ENCODE measurements at regions not wholly inside any gene's neighbourhood (a gene's known extent, or its start where the extent isn't known, plus 50 kb on each side); places are given as distances from the start of the nearest gene placed in this dataset.

- DNase-seq: no peak
- H3K27ac ChIP-seq (ENCODE audit: low read length in 2 of 2): no peak overlapping the region
- 93% methylated on average over 2 of the region's 3 CpGs for WGBS (ENCODE audit: insufficient coverage)
- no peaks in the 10 kb centered on the region for H3K9me3 Mint-ChIP-seq (ENCODE audit: insufficient read depth)
- ChIA-PET CTCF (no interaction called here), POLR2A (no interaction called here)
- H2AFZ ChIP-seq (ENCODE audit: insufficient read depth, low read depth, low read length, poor library complexity, severe bottlenecking): no peak overlapping the region
- no peaks in the 10 kb centered on the region for H3K79me2 ChIP-seq (ENCODE audit: control insufficient read depth, insufficient read depth, low read length)
- peaks cover under 1% of the 10 kb centered on the region for H3K27me3 Mint-ChIP-seq
- TF ChIP-seq EZH2 (IDR thresholded peaks at IDR 0.05; ENCODE audit: borderline replicate concordance, insufficient read depth, low read depth, low read length, poor library complexity, severe bottlenecking): no peak
- no peaks in the 10 kb centered on the region for H3K4me1 Mint-ChIP-seq
- no peak overlapping the region for H3K4me2 ChIP-seq (replicated peaks; ENCODE audit: low read depth, low read length, poor library complexity, severe bottlenecking)
- H3K36me3 ChIP-seq (replicated peaks in 1 of 2; ENCODE audit: control extremely low read depth in 1 of 2, control insufficient read depth in 1 of 2, extremely low read depth in 1 of 2, insufficient read depth in 2 of 2, low read length in 1 of 2): no peaks in the 10 kb centered on the region
- no peaks in the 10 kb centered on the region for H4K20me1 ChIP-seq (ENCODE audit: control insufficient read depth, insufficient read depth, low read length, poor library complexity, severe bottlenecking)
- intact Hi-C loops (cut with micrococcal nuclease): no loop called here
- ATAC-seq (ENCODE audit: low read depth): no peak
- peaks cover 0 to 3% (median 0%) of the 10 kb centered on the region in 3 donors for H3K9me3 ChIP-seq (ENCODE audit: control extremely low read depth in 1 of 3, control insufficient read depth in 2 of 3, insufficient read depth in 1 of 3, low read length in 2 of 3)
- no peak overlapping the region for H3K4me3 Mint-ChIP-seq
- H3K9ac ChIP-seq (ENCODE audit: low read length): no peak overlapping the region
- no peak overlapping the region for H3K27ac Mint-ChIP-seq
- H3K4me3 ChIP-seq (ENCODE audit: control extremely low read depth in 1 of 5, extremely low read depth in 1 of 5, insufficient read depth in 1 of 5, low read depth in 2 of 5, low read length in 4 of 5): no peak overlapping the region
- H3K27me3 ChIP-seq (replicated peaks in 1 of 4; ENCODE audit: control extremely low read depth in 1 of 4, control insufficient read depth in 3 of 4, insufficient read depth in 4 of 4, low read length in 3 of 4): peaks cover 0 to 3% (median 0%) of the 10 kb centered on the region in 4 experiments
- no peaks in the 10 kb centered on the region for H3K4me1 ChIP-seq (ENCODE audit: control insufficient read depth in 2 of 2, insufficient read depth in 2 of 2, low read length in 2 of 2)
These were observed 358.3 kb downstream of the HLX start for GRCh38 chr1:221237587-221237986.

- Mint-ChIP-seq H3K4me3 (no peak overlapping the region), H3K4me1 (no peaks in the 10 kb centered on the region), H3K27me3 (peaks cover 3% of the 10 kb centered on the region), H3K9me3 (ENCODE audit: insufficient read depth) (no peaks in the 10 kb centered on the region), H3K27ac (no peak overlapping the region)
- peaks cover 0 to 3% (median 0%) of the 10 kb centered on the region in 4 experiments for H3K27me3 ChIP-seq (replicated peaks in 1 of 4; ENCODE audit: control extremely low read depth in 1 of 4, control insufficient read depth in 3 of 4, insufficient read depth in 4 of 4, low read length in 3 of 4)
- H3K27ac ChIP-seq (ENCODE audit: low read length in 2 of 2): no peak overlapping the region
- no peak overlapping the region for H2AFZ ChIP-seq (ENCODE audit: insufficient read depth, low read depth, low read length, poor library complexity, severe bottlenecking)
- H4K20me1 ChIP-seq (ENCODE audit: control insufficient read depth, insufficient read depth, low read length, poor library complexity, severe bottlenecking): no peaks in the 10 kb centered on the region
- 83% methylated on average over 1 of the region's 4 CpGs for WGBS (ENCODE audit: insufficient coverage)
- H3K4me2 ChIP-seq (replicated peaks; ENCODE audit: low read depth, low read length, poor library complexity, severe bottlenecking): no peak overlapping the region
- DNase-seq (no peak), ATAC-seq (ENCODE audit: low read depth) (no peak)
- H3K36me3 ChIP-seq (replicated peaks in 1 of 2; ENCODE audit: control extremely low read depth in 1 of 2, control insufficient read depth in 1 of 2, extremely low read depth in 1 of 2, insufficient read depth in 2 of 2, low read length in 1 of 2): no peaks in the 10 kb centered on the region
- TF ChIP-seq EZH2 (IDR thresholded peaks at IDR 0.05; ENCODE audit: borderline replicate concordance, insufficient read depth, low read depth, low read length, poor library complexity, severe bottlenecking) (no peak), CTCF (IDR thresholded peaks at IDR 0.05) (no peak)
- CTCF ChIA-PET: no interaction called here
- no peak overlapping the region for H3K4me3 ChIP-seq (ENCODE audit: control extremely low read depth in 1 of 5, extremely low read depth in 1 of 5, insufficient read depth in 1 of 5, low read depth in 2 of 5, low read length in 4 of 5)
- intact Hi-C loops (cut with micrococcal nuclease): no loop called here
- no peak overlapping the region for H3K9ac ChIP-seq (ENCODE audit: low read length)
- POLR2A ChIA-PET: no interaction called here
- no peaks in the 10 kb centered on the region for H3K4me1 ChIP-seq (ENCODE audit: control insufficient read depth in 2 of 2, insufficient read depth in 2 of 2, low read length in 2 of 2)
- H3K9me3 ChIP-seq (ENCODE audit: control extremely low read depth in 1 of 3, control insufficient read depth in 2 of 3, insufficient read depth in 1 of 3, low read length in 2 of 3): no peaks in the 10 kb centered on the region
- no peaks in the 10 kb centered on the region for H3K79me2 ChIP-seq (ENCODE audit: control insufficient read depth, insufficient read depth, low read length)
These were observed 359.9 kb downstream of the HLX start for GRCh38 chr1:221239181-221239580.

Measured in B cell (primary cell).